GM12878 (cell line): ENCODE measurements at regions not wholly inside any gene's neighbourhood (a gene's known extent, or its start where the extent isn't known, plus 50 kb on each side); places are given as distances from the start of the nearest gene placed in this dataset.

ENCODE experiments used
- ATAC-seq: fragments of 200-7000 bp; cut with Tn5 transposase; 3 replicates; pipeline ENCODE4 v1.9.1; 2020; ENCODE audit warnings: mild to moderate bottlenecking, moderate library complexity
- BruUV-seq: library from RNA; stranded (reverse); fragments of 400-500 nt; replicated peaks from 2 replicates; lab custom pipeline; 2021; lab: Mats Ljungman, UMichigan
- CTCF ChIA-PET: fragments of 300-600 bp; sonication (Branson Sonifier 250); formaldehyde crosslinking; extraction: SDS; loops from one replicate; lab custom pipeline; 2021; ENCODE audit warnings: inconsistent platforms; lab: Yijun Ruan, JAX
- POLR2A ChIA-PET: fragments of 350-600 bp; formaldehyde crosslinking; extraction: SDS; loops from one replicate; lab custom pipeline; 2021; ENCODE audit warnings: inconsistent platforms; lab: Charles Lee
- RAD21 ChIA-PET: fragments of 300-600 bp; sonication (Branson Sonifier 250); formaldehyde crosslinking; loops from one replicate; lab custom pipeline; 2023; ENCODE audit warnings: antibody characterized with exemption; ENCODE audit not compliant: unreplicated experiment; lab: Charles Lee
- SMC1A ChIA-PET: fragments of 300-600 bp; sonication (Branson Sonifier 250); formaldehyde crosslinking; loops from one replicate; lab custom pipeline; 2023; ENCODE audit not compliant: unreplicated experiment, uncharacterized antibody; lab: Charles Lee
- DNase-seq: peaks from one replicate; pipeline ENCODE4 v3.0.0-alpha.2; 2011; ENCODE audit warnings: low read depth, low spot score
- FAIRE-seq: peaks from 3 replicates; lab custom pipeline; 2011; peaks lifted over from hg19 to GRCh38; lab: Jason Lieb, UNC
- H2AFZ ChIP-seq: 2 replicates; pipeline ENCODE4 v1.6.0; 2011; ENCODE audit warnings: low read depth, low read length, control low read depth; ENCODE audit not compliant: control insufficient read depth
- H3K27ac ChIP-seq: 2 replicates; pipeline ENCODE4 v1.5.1; 2011; ENCODE audit warnings: control low read depth; ENCODE audit not compliant: control insufficient read depth, insufficient read depth
- H3K27me3 ChIP-seq, 2 experiments: replicated peaks in 1 of 2; 2 replicates each; pipeline versions ENCODE4 v1.6.0 to v1.6.1; 2011; ENCODE audit warnings: low read length in 1 of 2; ENCODE audit not compliant: control insufficient read depth in 2 of 2, insufficient read depth in 2 of 2
- H3K36me3 ChIP-seq, 2 experiments: 2 replicates each; pipeline ENCODE4 v1.5.1; 2011; ENCODE audit warnings: low read length in 1 of 2; ENCODE audit not compliant: control insufficient read depth in 2 of 2, insufficient read depth in 2 of 2
- H3K4me1 ChIP-seq: 2 replicates; pipeline ENCODE4 v1.6.1; 2011; ENCODE audit warnings: mild to moderate bottlenecking, low read length, moderate library complexity, mixed read lengths; ENCODE audit not compliant: control insufficient read depth, insufficient read depth
- H3K4me2 ChIP-seq: 2 replicates; pipeline ENCODE4 v1.6.0; 2011; ENCODE audit warnings: control low read depth; ENCODE audit not compliant: control insufficient read depth, insufficient read depth
- H3K4me3 ChIP-seq: fragments of 200-600 bp; sonication (generic); 2 replicates; pipeline ENCODE4 v1.5.1; 2016
- H3K79me2 ChIP-seq: 2 replicates; pipeline ENCODE4 v1.6.0; 2011; ENCODE audit warnings: low read length; ENCODE audit not compliant: control insufficient read depth, insufficient read depth
- H3K9ac ChIP-seq: 2 replicates; pipeline ENCODE4 v1.8.0; 2011; ENCODE audit warnings: low read length, control low read depth, mixed read lengths; ENCODE audit not compliant: control insufficient read depth, insufficient read depth
- H3K9me3 ChIP-seq: replicated peaks from 3 replicates; pipeline ENCODE4 v1.5.1; 2011; ENCODE audit warnings: mild to moderate bottlenecking, low read length; ENCODE audit not compliant: control insufficient read depth, insufficient read depth
- H4K20me1 ChIP-seq: 2 replicates; pipeline ENCODE4 v1.6.0; 2011; ENCODE audit not compliant: control insufficient read depth, insufficient read depth
- ATF7 ChIP-seq: fragments of 450-650 bp; IDR thresholded peaks from 2 replicates; pipeline ENCODE4 v1.6.1; 2016; ENCODE audit warnings: low read depth, mild to moderate bottlenecking
- BMI1 ChIP-seq: fragments of 450-650 bp; IDR thresholded peaks from 2 replicates; pipeline ENCODE4 v1.6.1; 2016; ENCODE audit warnings: mild to moderate bottlenecking, moderate library complexity, borderline replicate concordance
- CBX5 ChIP-seq: sonication (generic); IDR thresholded peaks from 2 replicates; pipeline ENCODE4 v1.6.1; 2016; ENCODE audit warnings: low read depth, moderate library complexity, mild to moderate bottlenecking, inconsistent platforms
- CREM ChIP-seq: IDR thresholded peaks from 2 replicates; pipeline ENCODE4 v1.6.1; 2014; ENCODE audit warnings: antibody characterized with exemption, low read depth
- POLR2AphosphoS2 ChIP-seq: IDR thresholded peaks from 2 replicates; pipeline ENCODE4 v1.6.1; 2011; ENCODE audit warnings: low read depth, mild to moderate bottlenecking, low read length, improper control_type of control experiment, moderate library complexity
- RAD51 ChIP-seq: fragments of 450-650 bp; IDR thresholded peaks from 2 replicates; pipeline ENCODE4 v1.6.1; 2016; ENCODE audit warnings: moderate library complexity, mild to moderate bottlenecking, inconsistent platforms
- RB1 ChIP-seq: fragments of 450-650 bp; formaldehyde crosslinking; IDR thresholded peaks from 2 replicates; pipeline ENCODE4 v1.6.1; 2017; ENCODE audit warnings: mild to moderate bottlenecking, borderline replicate concordance
- TCF3 ChIP-seq: IDR thresholded peaks from 2 replicates; pipeline ENCODE4 v1.6.1; 2012; ENCODE audit warnings: low read depth, mild to moderate bottlenecking, low read length, borderline replicate concordance; ENCODE audit not compliant: insufficient read depth
- WGBS: methylation state at CpG from one replicate; pipeline ENCODE4 v1.1.6; 2016; ENCODE audit warnings: low lambda C conversion rate; ENCODE audit not compliant: insufficient replicate concordance, insufficient coverage; ENCODE audit errors: missing lambda C conversion rate; 5-methylcytosine and 5-hydroxymethylcytosine counted together
- in situ Hi-C: fragments of 300-500 bp; cut with MboI; formaldehyde crosslinking; loops from 9 replicates; pipeline ENCODE4 v1.14.3; 2018; ENCODE audit warnings: mixed read lengths
- intact Hi-C: fragments of 100-400 bp; cut with micrococcal nuclease; formaldehyde crosslinking; loops from one replicate; pipeline ENCODE4 v1.14.2; 2022; ENCODE audit not compliant: unreplicated experiment
- TF ChIP-seq, protein P1 (sequence below): fragments of 150-350 bp; IDR thresholded peaks from 2 replicates; pipeline ENCODE4 v1.6.1; 2014; ENCODE audit warnings: mild to moderate bottlenecking, low read depth, low read length
- TF ChIP-seq, protein P2 (sequence below): IDR thresholded peaks from 2 replicates; pipeline ENCODE4 v1.6.1; 2012; ENCODE audit warnings: improper control_type of control experiment, low read depth, low read length; ENCODE audit not compliant: insufficient replicate concordance
- TF ChIP-seq, protein P3 (sequence below): fragments of 450-650 bp; IDR thresholded peaks from 2 replicates; pipeline ENCODE4 v1.6.1; 2016; ENCODE audit warnings: mild to moderate bottlenecking

DNA sequence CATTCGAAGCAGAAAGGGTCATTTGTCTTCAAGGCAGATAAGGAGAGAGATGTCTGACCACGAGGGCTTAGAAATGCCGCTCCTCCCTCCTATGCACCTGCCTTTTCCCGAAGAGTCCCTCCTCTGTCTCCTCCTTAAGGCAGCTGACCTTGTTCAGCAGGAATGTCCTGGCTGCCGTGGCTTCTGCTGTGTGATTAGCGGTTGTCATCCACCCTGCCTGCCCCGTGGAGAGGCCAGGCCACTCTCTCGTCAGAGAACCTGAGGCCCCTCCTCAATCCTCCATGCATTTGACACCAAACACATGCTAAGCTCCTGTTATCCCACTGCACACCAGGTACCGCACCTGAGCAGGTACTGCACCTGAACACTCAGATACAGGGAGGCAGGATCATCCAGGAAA, 834.6 kb downstream of the TBC1D22A start:
- POLR2A ChIA-PET: no interaction called here

DNA sequence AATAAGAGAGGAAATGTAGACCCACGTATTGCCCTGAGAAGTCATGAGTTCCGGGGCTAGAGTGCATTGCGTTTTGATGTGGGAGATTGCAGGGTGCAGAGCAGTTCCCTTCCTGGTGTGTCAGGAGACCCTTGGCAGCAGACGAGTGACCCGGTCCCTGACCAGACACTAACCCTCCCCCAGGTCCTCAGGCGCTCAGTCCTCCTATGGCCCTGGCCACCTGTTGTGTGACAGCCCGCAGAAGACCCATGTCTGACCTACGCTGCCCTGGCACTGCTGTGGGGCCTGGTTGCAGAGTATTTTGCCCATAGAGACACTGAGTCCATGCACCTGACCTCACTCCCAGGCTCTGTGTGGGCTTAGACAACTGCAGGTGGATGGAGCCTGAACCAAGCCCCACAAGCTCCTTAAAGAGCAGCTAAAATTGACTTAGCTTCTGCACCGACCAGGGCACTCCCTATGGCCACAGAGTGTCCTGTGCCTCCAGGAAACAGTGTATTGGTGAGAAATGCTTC, 833.8 kb downstream of the TBC1D22A start:
- H3K9ac ChIP-seq: no peak overlapping the region
- RAD21 ChIA-PET: no interaction called here
- WGBS: 42% methylated on average over 9 of the region's 9 CpGs
- no peaks in the 10 kb centered on the region; the same call in 2 of the 3 replicates for H3K9me3 ChIP-seq
- H3K4me1 ChIP-seq: no peaks in the 10 kb centered on the region
- in situ Hi-C loops: no loop called here
- H3K4me2 ChIP-seq: no peak overlapping the region
- POLR2A ChIA-PET: no interaction called here
- DNase-seq (no peak), FAIRE-seq (no peak), ATAC-seq (no peak)
- no peaks in the 10 kb centered on the region for H3K79me2 ChIP-seq
- H3K36me3 ChIP-seq: no peaks in the 10 kb centered on the region
- SMC1A ChIA-PET: no interaction called here
- no peak overlapping the region for H3K4me3 ChIP-seq
- H3K27ac ChIP-seq: no peak overlapping the region
- BruUV-seq: no TSS peak
- H2AFZ ChIP-seq: no peak overlapping the region
- intact Hi-C loops: no loop called here
- CTCF ChIA-PET: no interaction called here
- no peaks in the 10 kb centered on the region for H3K27me3 ChIP-seq
- H4K20me1 ChIP-seq: no peaks in the 10 kb centered on the region
- TF ChIP-seq POLR2AphosphoS2 (no peak), ATF7 (no peak), BMI1 (no peak)
- TF ChIP-seq, protein P1, sequence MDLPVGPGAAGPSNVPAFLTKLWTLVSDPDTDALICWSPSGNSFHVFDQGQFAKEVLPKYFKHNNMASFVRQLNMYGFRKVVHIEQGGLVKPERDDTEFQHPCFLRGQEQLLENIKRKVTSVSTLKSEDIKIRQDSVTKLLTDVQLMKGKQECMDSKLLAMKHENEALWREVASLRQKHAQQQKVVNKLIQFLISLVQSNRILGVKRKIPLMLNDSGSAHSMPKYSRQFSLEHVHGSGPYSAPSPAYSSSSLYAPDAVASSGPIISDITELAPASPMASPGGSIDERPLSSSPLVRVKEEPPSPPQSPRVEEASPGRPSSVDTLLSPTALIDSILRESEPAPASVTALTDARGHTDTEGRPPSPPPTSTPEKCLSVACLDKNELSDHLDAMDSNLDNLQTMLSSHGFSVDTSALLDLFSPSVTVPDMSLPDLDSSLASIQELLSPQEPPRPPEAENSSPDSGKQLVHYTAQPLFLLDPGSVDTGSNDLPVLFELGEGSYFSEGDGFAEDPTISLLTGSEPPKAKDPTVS: no peak
- TF ChIP-seq, protein P2, sequence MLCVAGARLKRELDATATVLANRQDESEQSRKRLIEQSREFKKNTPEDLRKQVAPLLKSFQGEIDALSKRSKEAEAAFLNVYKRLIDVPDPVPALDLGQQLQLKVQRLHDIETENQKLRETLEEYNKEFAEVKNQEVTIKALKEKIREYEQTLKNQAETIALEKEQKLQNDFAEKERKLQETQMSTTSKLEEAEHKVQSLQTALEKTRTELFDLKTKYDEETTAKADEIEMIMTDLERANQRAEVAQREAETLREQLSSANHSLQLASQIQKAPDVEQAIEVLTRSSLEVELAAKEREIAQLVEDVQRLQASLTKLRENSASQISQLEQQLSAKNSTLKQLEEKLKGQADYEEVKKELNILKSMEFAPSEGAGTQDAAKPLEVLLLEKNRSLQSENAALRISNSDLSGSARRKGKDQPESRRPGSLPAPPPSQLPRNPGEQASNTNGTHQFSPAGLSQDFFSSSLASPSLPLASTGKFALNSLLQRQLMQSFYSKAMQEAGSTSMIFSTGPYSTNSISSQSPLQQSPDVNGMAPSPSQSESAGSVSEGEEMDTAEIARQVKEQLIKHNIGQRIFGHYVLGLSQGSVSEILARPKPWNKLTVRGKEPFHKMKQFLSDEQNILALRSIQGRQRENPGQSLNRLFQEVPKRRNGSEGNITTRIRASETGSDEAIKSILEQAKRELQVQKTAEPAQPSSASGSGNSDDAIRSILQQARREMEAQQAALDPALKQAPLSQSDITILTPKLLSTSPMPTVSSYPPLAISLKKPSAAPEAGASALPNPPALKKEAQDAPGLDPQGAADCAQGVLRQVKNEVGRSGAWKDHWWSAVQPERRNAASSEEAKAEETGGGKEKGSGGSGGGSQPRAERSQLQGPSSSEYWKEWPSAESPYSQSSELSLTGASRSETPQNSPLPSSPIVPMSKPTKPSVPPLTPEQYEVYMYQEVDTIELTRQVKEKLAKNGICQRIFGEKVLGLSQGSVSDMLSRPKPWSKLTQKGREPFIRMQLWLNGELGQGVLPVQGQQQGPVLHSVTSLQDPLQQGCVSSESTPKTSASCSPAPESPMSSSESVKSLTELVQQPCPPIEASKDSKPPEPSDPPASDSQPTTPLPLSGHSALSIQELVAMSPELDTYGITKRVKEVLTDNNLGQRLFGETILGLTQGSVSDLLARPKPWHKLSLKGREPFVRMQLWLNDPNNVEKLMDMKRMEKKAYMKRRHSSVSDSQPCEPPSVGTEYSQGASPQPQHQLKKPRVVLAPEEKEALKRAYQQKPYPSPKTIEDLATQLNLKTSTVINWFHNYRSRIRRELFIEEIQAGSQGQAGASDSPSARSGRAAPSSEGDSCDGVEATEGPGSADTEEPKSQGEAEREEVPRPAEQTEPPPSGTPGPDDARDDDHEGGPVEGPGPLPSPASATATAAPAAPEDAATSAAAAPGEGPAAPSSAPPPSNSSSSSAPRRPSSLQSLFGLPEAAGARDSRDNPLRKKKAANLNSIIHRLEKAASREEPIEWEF: no peak
- TF ChIP-seq, protein P3, sequence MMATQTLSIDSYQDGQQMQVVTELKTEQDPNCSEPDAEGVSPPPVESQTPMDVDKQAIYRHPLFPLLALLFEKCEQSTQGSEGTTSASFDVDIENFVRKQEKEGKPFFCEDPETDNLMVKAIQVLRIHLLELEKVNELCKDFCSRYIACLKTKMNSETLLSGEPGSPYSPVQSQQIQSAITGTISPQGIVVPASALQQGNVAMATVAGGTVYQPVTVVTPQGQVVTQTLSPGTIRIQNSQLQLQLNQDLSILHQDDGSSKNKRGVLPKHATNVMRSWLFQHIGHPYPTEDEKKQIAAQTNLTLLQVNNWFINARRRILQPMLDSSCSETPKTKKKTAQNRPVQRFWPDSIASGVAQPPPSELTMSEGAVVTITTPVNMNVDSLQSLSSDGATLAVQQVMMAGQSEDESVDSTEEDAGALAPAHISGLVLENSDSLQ: no peak

More for the DNA sequence above, 834.6 kb downstream of the TBC1D22A start:
- TF ChIP-seq RB1 (no peak), RAD51 (no peak), TCF3 (no peak), CREM (no peak), CBX5 (no peak)
- Histone ChIP-seq H3K4me2 (no peak overlapping the region), H3K79me2 (no peaks in the 10 kb centered on the region), H3K27me3 (no peaks in the 10 kb centered on the region), H3K9ac (no peak overlapping the region), H3K9me3 (no peaks in the 10 kb centered on the region; the same call in 2 of the 3 replicates), H3K4me3 (no peak overlapping the region), H4K20me1 (no peaks in the 10 kb centered on the region), H3K4me1 (no peaks in the 10 kb centered on the region), H2AFZ (no peak overlapping the region), H3K36me3 (no peaks in the 10 kb centered on the region), H3K27ac (no peak overlapping the region)
- ChIA-PET RAD21 (no interaction called here), SMC1A (no interaction called here), CTCF (no interaction called here)
- ATAC-seq (no peak), FAIRE-seq (no peak), DNase-seq (no peak)
- WGBS: 6% methylated on average over 9 of the region's 9 CpGs
- intact Hi-C loops: no loop called here
- BruUV-seq: no TSS peak
- in situ Hi-C loops: no loop called here
